GM10266 (cell line): ENCODE measurements at regions not wholly inside any gene's neighbourhood (a gene's known extent, or its start where the extent isn't known, plus 50 kb on each side); places are given as distances from the start of the nearest gene placed in this dataset.

ENCODE experiments used
- DNase-seq: peaks from one replicate; pipeline ENCODE4 v3.0.0; 2012; ENCODE audit errors: extremely low spot score
- TF ChIP-seq, protein P1 (sequence below): IDR thresholded peaks from 2 replicates; pipeline ENCODE4 v1.5.1; 2012; ENCODE audit warnings: mild to moderate bottlenecking, low read depth; ENCODE audit not compliant: control insufficient read depth, insufficient read depth; ENCODE audit errors: missing control alignments

- no peak for DNase-seq
- TF ChIP-seq, protein P1, sequence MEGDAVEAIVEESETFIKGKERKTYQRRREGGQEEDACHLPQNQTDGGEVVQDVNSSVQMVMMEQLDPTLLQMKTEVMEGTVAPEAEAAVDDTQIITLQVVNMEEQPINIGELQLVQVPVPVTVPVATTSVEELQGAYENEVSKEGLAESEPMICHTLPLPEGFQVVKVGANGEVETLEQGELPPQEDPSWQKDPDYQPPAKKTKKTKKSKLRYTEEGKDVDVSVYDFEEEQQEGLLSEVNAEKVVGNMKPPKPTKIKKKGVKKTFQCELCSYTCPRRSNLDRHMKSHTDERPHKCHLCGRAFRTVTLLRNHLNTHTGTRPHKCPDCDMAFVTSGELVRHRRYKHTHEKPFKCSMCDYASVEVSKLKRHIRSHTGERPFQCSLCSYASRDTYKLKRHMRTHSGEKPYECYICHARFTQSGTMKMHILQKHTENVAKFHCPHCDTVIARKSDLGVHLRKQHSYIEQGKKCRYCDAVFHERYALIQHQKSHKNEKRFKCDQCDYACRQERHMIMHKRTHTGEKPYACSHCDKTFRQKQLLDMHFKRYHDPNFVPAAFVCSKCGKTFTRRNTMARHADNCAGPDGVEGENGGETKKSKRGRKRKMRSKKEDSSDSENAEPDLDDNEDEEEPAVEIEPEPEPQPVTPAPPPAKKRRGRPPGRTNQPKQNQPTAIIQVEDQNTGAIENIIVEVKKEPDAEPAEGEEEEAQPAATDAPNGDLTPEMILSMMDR: no peak
Observed at GRCh38 chr3:99118381-99118780, 216.9 kb upstream of the DCBLD2 start.

DNA sequence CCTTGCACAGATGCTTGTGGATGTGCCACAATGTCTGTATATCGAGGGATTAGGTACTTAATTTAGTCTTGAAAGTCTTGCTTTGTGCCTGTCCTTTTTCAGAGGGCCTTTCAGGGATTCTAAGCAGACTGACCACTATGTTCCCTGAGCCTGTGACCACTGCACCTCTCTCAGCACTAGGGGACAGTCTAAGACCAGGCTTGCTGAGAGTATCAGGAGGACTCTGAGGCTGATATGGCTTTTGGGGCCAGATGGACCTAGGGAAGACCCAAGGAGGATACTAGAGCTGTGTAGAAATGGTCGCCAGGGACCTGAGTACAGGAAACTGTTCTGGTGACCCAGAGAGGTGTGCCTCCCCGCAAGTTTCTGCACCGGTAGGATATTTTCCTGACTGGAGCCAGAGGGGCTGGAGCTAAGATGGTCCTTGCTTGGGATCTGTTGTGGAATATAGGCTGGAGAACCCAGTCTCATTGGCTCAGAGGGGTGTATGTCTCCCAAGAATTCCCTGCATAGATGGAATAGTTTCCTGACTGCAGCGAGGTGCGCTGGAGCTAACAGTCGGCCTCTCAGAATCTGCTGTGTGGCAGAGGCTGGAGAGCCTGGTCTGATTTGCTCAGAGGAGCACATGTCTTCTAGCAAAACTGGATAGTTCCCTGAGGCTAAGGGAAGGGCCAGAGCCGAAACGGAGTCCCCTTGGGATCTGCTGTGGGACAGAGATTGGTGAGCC is 213.2 kb upstream of the DCBLD2 start:
- peak; percentile 16 for DNase-seq
- TF ChIP-seq, protein P1: peak; percentile 53

DNA sequence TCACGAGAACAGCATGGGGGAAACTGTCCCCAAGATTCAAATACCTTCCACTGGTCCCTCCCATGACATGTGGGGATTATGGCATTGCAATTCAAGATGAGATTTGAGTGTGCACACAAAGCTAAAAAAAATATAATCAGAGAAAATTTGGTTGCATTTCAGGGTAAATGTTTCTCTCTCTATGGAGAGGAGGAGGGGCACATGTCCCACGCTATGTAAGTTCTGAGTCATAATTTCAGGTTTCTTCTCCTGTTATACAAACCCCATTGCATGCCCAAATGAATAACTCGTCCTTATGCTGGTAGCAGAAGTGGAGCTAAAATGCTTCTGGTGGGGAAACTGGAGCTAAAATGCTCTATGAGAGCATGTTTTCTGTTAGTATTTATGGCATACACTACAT is 209.7 kb upstream of the DCBLD2 start:
- DNase-seq: no peak
- TF ChIP-seq, protein P1: no peak

- no peak for DNase-seq
- TF ChIP-seq, protein P1: no peak
Observed at GRCh38 chr3:99110401-99110800, 208.9 kb upstream of the DCBLD2 start.

DNA sequence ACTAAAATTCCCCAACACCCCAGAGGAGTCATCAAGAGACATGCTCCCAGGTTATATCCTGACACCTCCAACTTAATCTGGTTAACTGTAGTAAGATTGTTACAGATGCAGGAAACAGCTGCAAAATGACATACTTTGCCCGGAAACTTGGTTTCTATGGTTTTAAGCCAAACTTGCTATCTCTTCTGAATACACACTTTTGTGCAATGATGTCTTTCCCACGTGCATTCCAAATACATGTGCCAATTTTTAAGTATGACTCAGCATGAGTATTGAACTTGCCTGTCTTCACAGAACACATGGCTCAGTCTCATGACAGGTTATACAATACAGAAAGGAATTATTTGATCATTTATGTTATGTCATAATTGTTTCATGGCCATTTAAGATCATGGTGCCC is 207.0 kb upstream of the DCBLD2 start:
- no peak for DNase-seq
- TF ChIP-seq, protein P1: no peak

- DNase-seq: no peak
- TF ChIP-seq, protein P1: no peak
Observed at GRCh38 chr3:99094606-99095005, 193.1 kb upstream of the DCBLD2 start.

GRCh38 chr3:99087277-99087676 is 185.8 kb upstream of the DCBLD2 start:
- TF ChIP-seq, protein P1: no peak
- no peak for DNase-seq
